WTC11 (cell line): ENCODE measurements at regions not wholly inside any gene's neighbourhood (a gene's known extent, or its start where the extent isn't known, plus 50 kb on each side); places are given as distances from the start of the nearest gene placed in this dataset.

ENCODE experiments used
- ATAC-seq: fragments of 200-7000 bp; cut with Tn5 transposase; 2 replicates; pipeline ENCODE4 v1.10.0; 2021; ENCODE audit warnings: mild to moderate bottlenecking, moderate library complexity
- CTCF ChIA-PET: fragments of 300-600 bp; sonication (Branson Sonifier 250); formaldehyde crosslinking; loops from one replicate; lab custom pipeline; 2021; ENCODE audit warnings: antibody characterized with exemption; lab: Charles Lee
- POLR2A ChIA-PET: fragments of 350-600 bp; sonication (Branson Sonifier 250); formaldehyde crosslinking; loops from one replicate; lab custom pipeline; 2021; ENCODE audit warnings: antibody characterized with exemption; lab: Charles Lee
- DNase-seq: peaks from one replicate; pipeline ENCODE4 v3.0.0; 2021; ENCODE audit warnings: low spot score
- H3K27ac Mint-ChIP-seq: 2 replicates; pipeline ENCODE4 v1.8.0; 2021; ENCODE audit warnings: mixed read lengths
- H3K27me3 Mint-ChIP-seq: 2 replicates; pipeline ENCODE4 v1.8.0; 2021; ENCODE audit warnings: low read depth, mild to moderate bottlenecking, moderate library complexity, mixed read lengths
- H3K36me3 Mint-ChIP-seq: 2 replicates; pipeline ENCODE4 v1.8.0; 2021; ENCODE audit warnings: mixed read lengths
- H3K4me1 Mint-ChIP-seq: 2 replicates; pipeline ENCODE4 v1.8.0; 2022; ENCODE audit warnings: mixed read lengths
- H3K4me3 Mint-ChIP-seq: 2 replicates; pipeline ENCODE4 v1.8.0; 2021; ENCODE audit warnings: mild to moderate bottlenecking, moderate library complexity, mixed read lengths
- H3K9me3 Mint-ChIP-seq: 2 replicates; pipeline ENCODE4 v1.8.0; 2021; ENCODE audit warnings: mixed read lengths
- CREM ChIP-seq: sonication (generic); formaldehyde crosslinking; IDR thresholded peaks from 2 replicates; pipeline ENCODE4 v1.8.1; 2022; ENCODE audit warnings: mild to moderate bottlenecking, missing genetic modification reagents, moderate library complexity
- ELF4 ChIP-seq: sonication (generic); formaldehyde crosslinking; IDR thresholded peaks from 2 replicates; pipeline ENCODE4 v1.8.1; 2022; ENCODE audit warnings: low read depth, mild to moderate bottlenecking, moderate library complexity, missing genetic modification reagents
- EMX1 ChIP-seq: fragments of 250-450 bp; sonication (Bioruptor Pico); IDR thresholded peaks from 2 replicates; pipeline ENCODE4 v1.8.0; 2021; ENCODE audit warnings: mild to moderate bottlenecking
- FOXK1 ChIP-seq: sonication (generic); formaldehyde crosslinking; IDR thresholded peaks from 2 replicates; pipeline ENCODE4 v1.8.0; 2022; ENCODE audit warnings: mild to moderate bottlenecking, moderate library complexity, missing genetic modification reagents
- GTF2I ChIP-seq: fragments of 250-450 bp; sonication (Bioruptor Pico); conservative IDR thresholded peaks from 2 replicates; pipeline ENCODE4 v1.4.0; 2021; ENCODE audit warnings: mild to moderate bottlenecking
- JUN ChIP-seq: sonication (generic); formaldehyde crosslinking; IDR thresholded peaks from 2 replicates; pipeline ENCODE4 v1.8.0; 2023; ENCODE audit warnings: mild to moderate bottlenecking, missing genetic modification reagents
- MYBL2 ChIP-seq: sonication (generic); formaldehyde crosslinking; IDR thresholded peaks from 2 replicates; pipeline ENCODE4 v1.8.1; 2023; ENCODE audit warnings: mild to moderate bottlenecking, moderate library complexity, missing genetic modification reagents
- OVOL2 ChIP-seq: fragments of 250-450 bp; sonication (Bioruptor Pico); IDR thresholded peaks from 2 replicates; pipeline ENCODE4 v1.9.0; 2021; ENCODE audit warnings: mild to moderate bottlenecking, borderline replicate concordance
- TEAD1 ChIP-seq: sonication (generic); formaldehyde crosslinking; IDR thresholded peaks from 2 replicates; pipeline ENCODE4 v1.8.0; 2022; ENCODE audit warnings: mild to moderate bottlenecking, missing genetic modification reagents
- ZNF416 ChIP-seq: fragments of 250-450 bp; sonication (Bioruptor Pico); IDR thresholded peaks from 2 replicates; pipeline ENCODE4 v1.9.0; 2021; ENCODE audit warnings: mild to moderate bottlenecking, inconsistent platforms
- ZNF671 ChIP-seq: fragments of 250-450 bp; sonication (Bioruptor Pico); IDR thresholded peaks from 2 replicates; pipeline ENCODE4 v1.8.0; 2021; ENCODE audit warnings: mild to moderate bottlenecking
- TF ChIP-seq, protein P1 (sequence below): sonication (generic); formaldehyde crosslinking; IDR thresholded peaks from 2 replicates; pipeline ENCODE4 v1.8.0; 2022; ENCODE audit warnings: missing genetic modification reagents
- TF ChIP-seq, protein P2 (sequence below): fragments of 250-450 bp; sonication (Bioruptor Pico); IDR thresholded peaks from 2 replicates; pipeline ENCODE4 v1.9.0; 2021; ENCODE audit warnings: moderate library complexity, mild to moderate bottlenecking, inconsistent platforms, borderline replicate concordance
- TF ChIP-seq, protein P3 (sequence below): fragments of 250-450 bp; sonication (Bioruptor Pico); IDR thresholded peaks from 2 replicates; pipeline ENCODE4 v1.9.0; 2021; ENCODE audit warnings: mild to moderate bottlenecking
- TF ChIP-seq, protein P4 (sequence below): sonication (generic); formaldehyde crosslinking; IDR thresholded peaks from 2 replicates; pipeline ENCODE4 v1.8.1; 2023; ENCODE audit warnings: mild to moderate bottlenecking, missing genetic modification reagents, moderate library complexity
- TF ChIP-seq, protein P5 (sequence below): sonication (generic); formaldehyde crosslinking; IDR thresholded peaks from 2 replicates; pipeline ENCODE4 v1.8.1; 2022; ENCODE audit warnings: low read depth, missing genetic modification reagents, borderline replicate concordance
- TF ChIP-seq, protein P6 (sequence below): sonication (generic); formaldehyde crosslinking; conservative IDR thresholded peaks from 2 replicates; pipeline ENCODE4 v1.8.1; 2023; ENCODE audit warnings: mild to moderate bottlenecking, low read depth, missing genetic modification reagents, moderate library complexity
- TF ChIP-seq, protein P7 (sequence below): sonication (generic); formaldehyde crosslinking; IDR thresholded peaks from 2 replicates; pipeline ENCODE4 v1.8.1; 2023; ENCODE audit warnings: mild to moderate bottlenecking, missing genetic modification reagents
- TF ChIP-seq, protein P8 (sequence below): sonication (generic); formaldehyde crosslinking; IDR thresholded peaks from 2 replicates; pipeline ENCODE4 v1.8.0; 2022; ENCODE audit warnings: mild to moderate bottlenecking, missing genetic modification reagents
- TF ChIP-seq, protein P9 (sequence below): fragments of 250-450 bp; sonication (Bioruptor Pico); IDR thresholded peaks from 2 replicates; pipeline ENCODE4 v1.9.0; 2021; ENCODE audit warnings: mild to moderate bottlenecking, borderline replicate concordance

DNA sequence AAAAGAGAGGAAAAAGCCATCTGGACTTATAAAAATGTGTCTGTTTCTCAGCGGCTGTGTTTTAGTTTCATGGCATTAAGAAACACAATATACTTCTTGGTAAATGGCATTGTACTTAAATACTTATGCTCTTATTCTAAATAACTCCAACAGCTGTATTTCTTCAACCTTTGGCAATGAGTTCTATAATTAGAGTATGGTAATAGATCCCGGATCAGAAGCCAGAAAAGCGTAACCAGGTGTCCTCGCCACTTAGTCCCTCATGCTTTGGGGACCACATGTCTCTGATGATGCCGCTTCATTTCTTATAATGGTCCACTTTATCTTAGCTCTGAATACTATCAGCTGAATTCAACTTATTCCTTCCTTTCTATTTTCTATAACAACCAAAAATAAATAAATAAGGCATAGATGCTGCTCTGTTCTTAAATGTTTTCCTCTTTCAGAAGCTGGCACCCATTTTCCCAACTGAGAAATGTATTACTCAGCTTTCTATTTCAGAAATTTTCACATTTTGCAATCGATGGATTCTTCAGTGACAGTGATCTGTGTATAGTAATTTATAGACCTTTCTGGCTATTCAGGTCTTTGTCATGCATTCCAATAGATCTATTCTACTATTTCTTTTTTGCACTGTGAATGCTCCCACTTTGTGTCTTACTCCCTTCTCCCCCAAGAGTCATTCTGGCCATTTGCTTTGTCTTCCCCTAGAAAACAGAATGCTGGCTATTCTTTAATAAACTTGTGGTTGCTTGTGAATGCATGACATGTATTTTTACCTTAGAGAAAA lies 87.6 kb upstream of the KBTBD8 start:
- POLR2A ChIA-PET: no interaction called here

More for the DNA sequence above, 87.6 kb upstream of the KBTBD8 start:
- Mint-ChIP-seq H3K4me1 (no peaks in the 10 kb centered on the region), H3K27ac (no peak overlapping the region), H3K4me3 (no peak overlapping the region), H3K27me3 (no peaks in the 10 kb centered on the region; the same call in 1 of the 2 replicates), H3K9me3 (peaks cover 34% of the 10 kb centered on the region), H3K36me3 (peaks cover 26% of the 10 kb centered on the region)
- ATAC-seq (no peak), DNase-seq (no peak)
- CTCF ChIA-PET: no interaction called here
- TF ChIP-seq MYBL2 (CRISPR knock-in tag) (no peak), CREM (CRISPR knock-in tag) (no peak), OVOL2 (CRISPR knock-in tag) (no peak), ELF4 (CRISPR knock-in tag) (no peak), FOXK1 (no peak), JUN (CRISPR knock-in tag) (no peak), GTF2I (CRISPR knock-in tag) (no peak), EMX1 (CRISPR knock-in tag) (no peak), TEAD1 (CRISPR knock-in tag) (no peak), ZNF671 (no peak), ZNF416 (CRISPR knock-in tag) (no peak)
- TF ChIP-seq, protein P1, sequence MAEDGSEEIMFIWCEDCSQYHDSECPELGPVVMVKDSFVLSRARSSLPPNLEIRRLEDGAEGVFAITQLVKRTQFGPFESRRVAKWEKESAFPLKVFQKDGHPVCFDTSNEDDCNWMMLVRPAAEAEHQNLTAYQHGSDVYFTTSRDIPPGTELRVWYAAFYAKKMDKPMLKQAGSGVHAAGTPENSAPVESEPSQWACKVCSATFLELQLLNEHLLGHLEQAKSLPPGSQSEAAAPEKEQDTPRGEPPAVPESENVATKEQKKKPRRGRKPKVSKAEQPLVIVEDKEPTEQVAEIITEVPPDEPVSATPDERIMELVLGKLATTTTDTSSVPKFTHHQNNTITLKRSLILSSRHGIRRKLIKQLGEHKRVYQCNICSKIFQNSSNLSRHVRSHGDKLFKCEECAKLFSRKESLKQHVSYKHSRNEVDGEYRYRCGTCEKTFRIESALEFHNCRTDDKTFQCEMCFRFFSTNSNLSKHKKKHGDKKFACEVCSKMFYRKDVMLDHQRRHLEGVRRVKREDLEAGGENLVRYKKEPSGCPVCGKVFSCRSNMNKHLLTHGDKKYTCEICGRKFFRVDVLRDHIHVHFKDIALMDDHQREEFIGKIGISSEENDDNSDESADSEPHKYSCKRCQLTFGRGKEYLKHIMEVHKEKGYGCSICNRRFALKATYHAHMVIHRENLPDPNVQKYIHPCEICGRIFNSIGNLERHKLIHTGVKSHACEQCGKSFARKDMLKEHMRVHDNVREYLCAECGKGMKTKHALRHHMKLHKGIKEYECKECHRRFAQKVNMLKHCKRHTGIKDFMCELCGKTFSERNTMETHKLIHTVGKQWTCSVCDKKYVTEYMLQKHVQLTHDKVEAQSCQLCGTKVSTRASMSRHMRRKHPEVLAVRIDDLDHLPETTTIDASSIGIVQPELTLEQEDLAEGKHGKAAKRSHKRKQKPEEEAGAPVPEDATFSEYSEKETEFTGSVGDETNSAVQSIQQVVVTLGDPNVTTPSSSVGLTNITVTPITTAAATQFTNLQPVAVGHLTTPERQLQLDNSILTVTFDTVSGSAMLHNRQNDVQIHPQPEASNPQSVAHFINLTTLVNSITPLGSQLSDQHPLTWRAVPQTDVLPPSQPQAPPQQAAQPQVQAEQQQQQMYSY: no peak
- TF ChIP-seq, protein P2, sequence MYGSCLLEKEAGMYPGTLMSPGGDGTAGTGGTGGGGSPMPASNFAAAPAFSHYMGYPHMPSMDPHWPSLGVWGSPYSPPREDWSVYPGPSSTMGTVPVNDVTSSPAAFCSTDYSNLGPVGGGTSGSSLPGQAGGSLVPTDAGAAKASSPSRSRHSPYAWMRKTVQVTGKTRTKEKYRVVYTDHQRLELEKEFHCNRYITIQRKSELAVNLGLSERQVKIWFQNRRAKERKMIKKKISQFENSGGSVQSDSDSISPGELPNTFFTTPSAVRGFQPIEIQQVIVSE (CRISPR knock-in tag): no peak
- TF ChIP-seq, protein P3, sequence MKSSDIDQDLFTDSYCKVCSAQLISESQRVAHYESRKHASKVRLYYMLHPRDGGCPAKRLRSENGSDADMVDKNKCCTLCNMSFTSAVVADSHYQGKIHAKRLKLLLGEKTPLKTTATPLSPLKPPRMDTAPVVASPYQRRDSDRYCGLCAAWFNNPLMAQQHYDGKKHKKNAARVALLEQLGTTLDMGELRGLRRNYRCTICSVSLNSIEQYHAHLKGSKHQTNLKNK: no peak
- TF ChIP-seq, protein P4, sequence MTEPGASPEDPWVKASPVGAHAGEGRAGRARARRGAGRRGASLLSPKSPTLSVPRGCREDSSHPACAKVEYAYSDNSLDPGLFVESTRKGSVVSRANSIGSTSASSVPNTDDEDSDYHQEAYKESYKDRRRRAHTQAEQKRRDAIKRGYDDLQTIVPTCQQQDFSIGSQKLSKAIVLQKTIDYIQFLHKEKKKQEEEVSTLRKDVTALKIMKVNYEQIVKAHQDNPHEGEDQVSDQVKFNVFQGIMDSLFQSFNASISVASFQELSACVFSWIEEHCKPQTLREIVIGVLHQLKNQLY (CRISPR knock-in tag): no peak
- TF ChIP-seq, protein P5, sequence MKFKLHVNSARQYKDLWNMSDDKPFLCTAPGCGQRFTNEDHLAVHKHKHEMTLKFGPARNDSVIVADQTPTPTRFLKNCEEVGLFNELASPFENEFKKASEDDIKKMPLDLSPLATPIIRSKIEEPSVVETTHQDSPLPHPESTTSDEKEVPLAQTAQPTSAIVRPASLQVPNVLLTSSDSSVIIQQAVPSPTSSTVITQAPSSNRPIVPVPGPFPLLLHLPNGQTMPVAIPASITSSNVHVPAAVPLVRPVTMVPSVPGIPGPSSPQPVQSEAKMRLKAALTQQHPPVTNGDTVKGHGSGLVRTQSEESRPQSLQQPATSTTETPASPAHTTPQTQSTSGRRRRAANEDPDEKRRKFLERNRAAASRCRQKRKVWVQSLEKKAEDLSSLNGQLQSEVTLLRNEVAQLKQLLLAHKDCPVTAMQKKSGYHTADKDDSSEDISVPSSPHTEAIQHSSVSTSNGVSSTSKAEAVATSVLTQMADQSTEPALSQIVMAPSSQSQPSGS (CRISPR knock-in tag): no peak
- TF ChIP-seq, protein P6, sequence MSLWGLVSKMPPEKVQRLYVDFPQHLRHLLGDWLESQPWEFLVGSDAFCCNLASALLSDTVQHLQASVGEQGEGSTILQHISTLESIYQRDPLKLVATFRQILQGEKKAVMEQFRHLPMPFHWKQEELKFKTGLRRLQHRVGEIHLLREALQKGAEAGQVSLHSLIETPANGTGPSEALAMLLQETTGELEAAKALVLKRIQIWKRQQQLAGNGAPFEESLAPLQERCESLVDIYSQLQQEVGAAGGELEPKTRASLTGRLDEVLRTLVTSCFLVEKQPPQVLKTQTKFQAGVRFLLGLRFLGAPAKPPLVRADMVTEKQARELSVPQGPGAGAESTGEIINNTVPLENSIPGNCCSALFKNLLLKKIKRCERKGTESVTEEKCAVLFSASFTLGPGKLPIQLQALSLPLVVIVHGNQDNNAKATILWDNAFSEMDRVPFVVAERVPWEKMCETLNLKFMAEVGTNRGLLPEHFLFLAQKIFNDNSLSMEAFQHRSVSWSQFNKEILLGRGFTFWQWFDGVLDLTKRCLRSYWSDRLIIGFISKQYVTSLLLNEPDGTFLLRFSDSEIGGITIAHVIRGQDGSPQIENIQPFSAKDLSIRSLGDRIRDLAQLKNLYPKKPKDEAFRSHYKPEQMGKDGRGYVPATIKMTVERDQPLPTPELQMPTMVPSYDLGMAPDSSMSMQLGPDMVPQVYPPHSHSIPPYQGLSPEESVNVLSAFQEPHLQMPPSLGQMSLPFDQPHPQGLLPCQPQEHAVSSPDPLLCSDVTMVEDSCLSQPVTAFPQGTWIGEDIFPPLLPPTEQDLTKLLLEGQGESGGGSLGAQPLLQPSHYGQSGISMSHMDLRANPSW (CRISPR knock-in tag): no peak
- TF ChIP-seq, protein P7, sequence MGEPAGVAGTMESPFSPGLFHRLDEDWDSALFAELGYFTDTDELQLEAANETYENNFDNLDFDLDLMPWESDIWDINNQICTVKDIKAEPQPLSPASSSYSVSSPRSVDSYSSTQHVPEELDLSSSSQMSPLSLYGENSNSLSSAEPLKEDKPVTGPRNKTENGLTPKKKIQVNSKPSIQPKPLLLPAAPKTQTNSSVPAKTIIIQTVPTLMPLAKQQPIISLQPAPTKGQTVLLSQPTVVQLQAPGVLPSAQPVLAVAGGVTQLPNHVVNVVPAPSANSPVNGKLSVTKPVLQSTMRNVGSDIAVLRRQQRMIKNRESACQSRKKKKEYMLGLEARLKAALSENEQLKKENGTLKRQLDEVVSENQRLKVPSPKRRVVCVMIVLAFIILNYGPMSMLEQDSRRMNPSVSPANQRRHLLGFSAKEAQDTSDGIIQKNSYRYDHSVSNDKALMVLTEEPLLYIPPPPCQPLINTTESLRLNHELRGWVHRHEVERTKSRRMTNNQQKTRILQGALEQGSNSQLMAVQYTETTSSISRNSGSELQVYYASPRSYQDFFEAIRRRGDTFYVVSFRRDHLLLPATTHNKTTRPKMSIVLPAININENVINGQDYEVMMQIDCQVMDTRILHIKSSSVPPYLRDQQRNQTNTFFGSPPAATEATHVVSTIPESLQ (CRISPR knock-in tag): no peak
- TF ChIP-seq, protein P8, sequence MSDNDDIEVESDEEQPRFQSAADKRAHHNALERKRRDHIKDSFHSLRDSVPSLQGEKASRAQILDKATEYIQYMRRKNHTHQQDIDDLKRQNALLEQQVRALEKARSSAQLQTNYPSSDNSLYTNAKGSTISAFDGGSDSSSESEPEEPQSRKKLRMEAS: no peak
- TF ChIP-seq, protein P9, sequence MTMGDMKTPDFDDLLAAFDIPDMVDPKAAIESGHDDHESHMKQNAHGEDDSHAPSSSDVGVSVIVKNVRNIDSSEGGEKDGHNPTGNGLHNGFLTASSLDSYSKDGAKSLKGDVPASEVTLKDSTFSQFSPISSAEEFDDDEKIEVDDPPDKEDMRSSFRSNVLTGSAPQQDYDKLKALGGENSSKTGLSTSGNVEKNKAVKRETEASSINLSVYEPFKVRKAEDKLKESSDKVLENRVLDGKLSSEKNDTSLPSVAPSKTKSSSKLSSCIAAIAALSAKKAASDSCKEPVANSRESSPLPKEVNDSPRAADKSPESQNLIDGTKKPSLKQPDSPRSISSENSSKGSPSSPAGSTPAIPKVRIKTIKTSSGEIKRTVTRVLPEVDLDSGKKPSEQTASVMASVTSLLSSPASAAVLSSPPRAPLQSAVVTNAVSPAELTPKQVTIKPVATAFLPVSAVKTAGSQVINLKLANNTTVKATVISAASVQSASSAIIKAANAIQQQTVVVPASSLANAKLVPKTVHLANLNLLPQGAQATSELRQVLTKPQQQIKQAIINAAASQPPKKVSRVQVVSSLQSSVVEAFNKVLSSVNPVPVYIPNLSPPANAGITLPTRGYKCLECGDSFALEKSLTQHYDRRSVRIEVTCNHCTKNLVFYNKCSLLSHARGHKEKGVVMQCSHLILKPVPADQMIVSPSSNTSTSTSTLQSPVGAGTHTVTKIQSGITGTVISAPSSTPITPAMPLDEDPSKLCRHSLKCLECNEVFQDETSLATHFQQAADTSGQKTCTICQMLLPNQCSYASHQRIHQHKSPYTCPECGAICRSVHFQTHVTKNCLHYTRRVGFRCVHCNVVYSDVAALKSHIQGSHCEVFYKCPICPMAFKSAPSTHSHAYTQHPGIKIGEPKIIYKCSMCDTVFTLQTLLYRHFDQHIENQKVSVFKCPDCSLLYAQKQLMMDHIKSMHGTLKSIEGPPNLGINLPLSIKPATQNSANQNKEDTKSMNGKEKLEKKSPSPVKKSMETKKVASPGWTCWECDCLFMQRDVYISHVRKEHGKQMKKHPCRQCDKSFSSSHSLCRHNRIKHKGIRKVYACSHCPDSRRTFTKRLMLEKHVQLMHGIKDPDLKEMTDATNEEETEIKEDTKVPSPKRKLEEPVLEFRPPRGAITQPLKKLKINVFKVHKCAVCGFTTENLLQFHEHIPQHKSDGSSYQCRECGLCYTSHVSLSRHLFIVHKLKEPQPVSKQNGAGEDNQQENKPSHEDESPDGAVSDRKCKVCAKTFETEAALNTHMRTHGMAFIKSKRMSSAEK (CRISPR knock-in tag): no peak
